H9 (cell line): ENCODE measurements at regions not wholly inside any gene's neighbourhood (a gene's known extent, or its start where the extent isn't known, plus 50 kb on each side); places are given as distances from the start of the nearest gene placed in this dataset.
"Not testable (repeated sequence)": the region's sequence is repeated elsewhere in the genome, so short reads cannot be mapped to it uniquely, and the experiment has no call there.

ENCODE experiments used
- DNase-seq: peaks from one replicate; pipeline ENCODE4 v3.0.0-alpha.2; 2017
- H2AFZ ChIP-seq: one replicate; pipeline ENCODE4 v1.6.1; 2013; ENCODE audit warnings: mild to moderate bottlenecking, low read length, control low read depth, moderate library complexity
- H2AK5ac ChIP-seq: 2 replicates; pipeline ENCODE4 v1.6.1; 2013; ENCODE audit warnings: low read length, control low read depth, mixed read lengths; ENCODE audit not compliant: insufficient read length
- H2BK120ac ChIP-seq: one replicate; pipeline ENCODE4 v1.6.1; 2013; ENCODE audit warnings: low read depth, mild to moderate bottlenecking, low read length, control low read depth, inconsistent platforms; ENCODE audit not compliant: poor library complexity, severe bottlenecking
- H2BK12ac ChIP-seq: 2 replicates; pipeline ENCODE4 v1.6.1; 2013; ENCODE audit warnings: low read length, control low read depth, mixed read lengths, low read depth; ENCODE audit not compliant: insufficient read length
- H2BK15ac ChIP-seq: 2 replicates; pipeline ENCODE4 v1.6.1; 2013; ENCODE audit warnings: low read depth, low read length, control low read depth
- H2BK20ac ChIP-seq: one replicate; pipeline ENCODE4 v1.6.1; 2013; ENCODE audit warnings: low read depth, mild to moderate bottlenecking, low read length, control low read depth, inconsistent platforms; ENCODE audit not compliant: poor library complexity, severe bottlenecking
- H2BK5ac ChIP-seq: 2 replicates; pipeline ENCODE4 v1.6.1; 2013; ENCODE audit warnings: low read length, control low read depth, mixed read lengths; ENCODE audit not compliant: insufficient read length
- H3K14ac ChIP-seq: 2 replicates; pipeline ENCODE4 v1.6.1; 2013; ENCODE audit warnings: low read length, control low read depth; ENCODE audit not compliant: insufficient read depth
- H3K18ac ChIP-seq: 2 replicates; pipeline ENCODE4 v1.6.1; 2013; ENCODE audit warnings: low read depth, mild to moderate bottlenecking, mixed read lengths, low read length, control low read depth; ENCODE audit not compliant: insufficient read length
- H3K23ac ChIP-seq: 2 replicates; pipeline ENCODE4 v1.6.1; 2013; ENCODE audit warnings: low read length, control low read depth, mixed read lengths, low read depth; ENCODE audit not compliant: insufficient read length
- H3K23me2 ChIP-seq: 2 replicates; pipeline ENCODE4 v1.6.1; 2013; ENCODE audit warnings: low read depth, mild to moderate bottlenecking, mixed read lengths, low read length, control low read depth; ENCODE audit not compliant: insufficient read length, poor library complexity, severe bottlenecking
- H3K27ac ChIP-seq: 2 replicates; pipeline ENCODE4 v1.5.1; 2013; ENCODE audit warnings: low read length, control low read depth, mixed read lengths, low read depth; ENCODE audit not compliant: insufficient read length
- H3K27me3 ChIP-seq: 2 replicates; pipeline ENCODE4 v1.6.1; 2013; ENCODE audit warnings: low read length, control low read depth, inconsistent platforms; ENCODE audit not compliant: insufficient read depth
- H3K4ac ChIP-seq: 2 replicates; pipeline ENCODE4 v1.6.1; 2013; ENCODE audit warnings: low read depth, mild to moderate bottlenecking, control low read depth, inconsistent platforms, low read length, moderate library complexity
- H3K4me1 ChIP-seq: 2 replicates; pipeline ENCODE4 v1.6.1; 2013; ENCODE audit warnings: low read length, control low read depth, inconsistent platforms; ENCODE audit not compliant: insufficient read depth
- H3K4me2 ChIP-seq: 2 replicates; pipeline ENCODE4 v1.6.1; 2013; ENCODE audit warnings: low read length, control low read depth, mixed read lengths; ENCODE audit not compliant: insufficient read length, insufficient read depth
- H3K56ac ChIP-seq: 2 replicates; pipeline ENCODE4 v1.6.1; 2013; ENCODE audit warnings: low read depth, mild to moderate bottlenecking, mixed read lengths, low read length, control low read depth; ENCODE audit not compliant: insufficient read length
- H3K79me1 ChIP-seq: 2 replicates; pipeline ENCODE4 v1.6.1; 2013; ENCODE audit warnings: low read depth, mild to moderate bottlenecking, moderate library complexity, low read length, control low read depth, inconsistent platforms; ENCODE audit not compliant: insufficient read depth, poor library complexity, severe bottlenecking
- H3K79me2 ChIP-seq: 2 replicates; pipeline ENCODE4 v1.6.1; 2013; ENCODE audit warnings: low read length, control low read depth, inconsistent platforms; ENCODE audit not compliant: insufficient read depth
- H3K9ac ChIP-seq: 2 replicates; pipeline ENCODE4 v1.6.1; 2013; ENCODE audit warnings: low read length, control low read depth, mixed read lengths; ENCODE audit not compliant: insufficient read length; ENCODE audit errors: extremely low read depth
- H3K9me3 ChIP-seq: one replicate; pipeline ENCODE4 v1.6.1; 2013; ENCODE audit warnings: low read depth, low read length, inconsistent platforms; ENCODE audit not compliant: control insufficient read depth
- H3T11ph ChIP-seq: one replicate; pipeline ENCODE4 v1.6.1; 2013; ENCODE audit warnings: mild to moderate bottlenecking, low read length, control low read depth, inconsistent platforms
- H4K20me1 ChIP-seq: one replicate; pipeline ENCODE4 v1.6.1; 2013; ENCODE audit not compliant: control insufficient read depth, insufficient read length, insufficient read depth
- H4K5ac ChIP-seq: 2 replicates; pipeline ENCODE4 v1.6.1; 2013; ENCODE audit warnings: low read depth, mild to moderate bottlenecking, mixed read lengths, low read length, control low read depth; ENCODE audit not compliant: insufficient read length
- H4K8ac ChIP-seq: replicated peaks from 2 replicates; pipeline ENCODE4 v1.6.1; 2013; ENCODE audit warnings: low read length, control low read depth, mixed read lengths, low read depth; ENCODE audit not compliant: insufficient read length
- H4K91ac ChIP-seq: 2 replicates; pipeline ENCODE4 v1.6.1; 2013; ENCODE audit warnings: low read depth, mild to moderate bottlenecking, moderate library complexity, mixed read lengths, low read length, control low read depth; ENCODE audit not compliant: insufficient read length
- H3K27ac Mint-ChIP-seq, 3 experiments: 2 replicates in 2 of 3; 3 replicates in 1 of 3; pipeline ENCODE4 v1.8.0; 2020 to 2021; ENCODE audit warnings: mixed read lengths in 3 of 3, mild to moderate bottlenecking in 1 of 3, moderate library complexity in 1 of 3
- H3K27me3 Mint-ChIP-seq: 2 replicates; pipeline ENCODE4 v1.8.0; 2021; ENCODE audit warnings: low read depth, mild to moderate bottlenecking, moderate library complexity, mixed read lengths
- H3K36me3 Mint-ChIP-seq, 3 experiments: 2 replicates in 2 of 3; 3 replicates in 1 of 3; pipeline ENCODE4 v1.8.0; 2020 to 2021; ENCODE audit warnings: low read depth in 3 of 3, mixed read lengths in 3 of 3; ENCODE audit not compliant: insufficient read depth in 1 of 3
- H3K4me1 Mint-ChIP-seq, 2 experiments: 2 replicates each; pipeline ENCODE4 v1.8.0; 2020; ENCODE audit warnings: mixed read lengths in 2 of 2
- H3K4me3 Mint-ChIP-seq, 2 experiments: 2 replicates in 1 of 2; 3 replicates in 1 of 2; pipeline ENCODE4 v1.8.0; 2020 to 2021; ENCODE audit warnings: mild to moderate bottlenecking in 2 of 2, mixed read lengths in 2 of 2, moderate library complexity in 1 of 2
- H3K9me3 Mint-ChIP-seq, 2 experiments: 2 replicates in 1 of 2; 3 replicates in 1 of 2; pipeline ENCODE4 v1.8.0; 2020; ENCODE audit warnings: mild to moderate bottlenecking in 2 of 2, mixed read lengths in 2 of 2, moderate library complexity in 1 of 2
- WGBS: extraction: QIAGEN DNeasy Blood & Tissue Kit; methylation state at CpG from one replicate; pipeline ENCODE4 v1.1.7; 2013; ENCODE audit warnings: missing lambda C conversion rate, low lambda C conversion rate, mixed read lengths; ENCODE audit not compliant: insufficient read length; ENCODE audit errors: extremely low coverage; 5-methylcytosine and 5-hydroxymethylcytosine counted together

- H3K36me3 Mint-ChIP-seq, H3K27ac ChIP-seq, H2BK5ac ChIP-seq, H3K79me1 ChIP-seq, H3K27me3 Mint-ChIP-seq, H2AK5ac ChIP-seq, H4K8ac ChIP-seq, H2AFZ ChIP-seq, H2BK20ac ChIP-seq, H3K23ac ChIP-seq, H3K4me1 ChIP-seq, H3K56ac ChIP-seq, H3K4me3 Mint-ChIP-seq, H3K27ac Mint-ChIP-seq, H3K79me2 ChIP-seq, H2BK12ac ChIP-seq, H4K5ac ChIP-seq, H3K18ac ChIP-seq, H3K9ac ChIP-seq, H3K9me3 ChIP-seq, H3K4me2 ChIP-seq, H3K14ac ChIP-seq, H2BK15ac ChIP-seq, H2BK120ac ChIP-seq, H3K4me1 Mint-ChIP-seq, H4K20me1 ChIP-seq, H3K4ac ChIP-seq, H3K23me2 ChIP-seq, H3K27me3 ChIP-seq, H4K91ac ChIP-seq, H3T11ph ChIP-seq, H3K9me3 Mint-ChIP-seq, DNase-seq: not testable (repeated sequence)
- no CpG with 5 or more reads among the region's 7 CpGs for WGBS
These were observed 111.8 kb upstream of the CRYM start for GRCh38 chr16:21389860-21390259.

GRCh38 chr16:21387757-21388156, 109.7 kb upstream of the CRYM start:
- H3K79me1 ChIP-seq, DNase-seq, H3K79me2 ChIP-seq, H3K9me3 ChIP-seq, H3K18ac ChIP-seq, H3K9me3 Mint-ChIP-seq, H3K4me2 ChIP-seq, H3K23me2 ChIP-seq, H3K27ac ChIP-seq, H4K5ac ChIP-seq, H4K91ac ChIP-seq, H3K36me3 Mint-ChIP-seq, H3K4me1 ChIP-seq, H3K9ac ChIP-seq, H3T11ph ChIP-seq, H3K4me3 Mint-ChIP-seq, H3K27me3 ChIP-seq, H3K27me3 Mint-ChIP-seq, H3K23ac ChIP-seq, H3K56ac ChIP-seq, H4K20me1 ChIP-seq, H2BK120ac ChIP-seq, H2AK5ac ChIP-seq, H2AFZ ChIP-seq, H2BK5ac ChIP-seq, H2BK12ac ChIP-seq, H3K4me1 Mint-ChIP-seq, H3K14ac ChIP-seq, H3K27ac Mint-ChIP-seq, H4K8ac ChIP-seq, H2BK15ac ChIP-seq, H3K4ac ChIP-seq, H2BK20ac ChIP-seq: not testable (repeated sequence)
- WGBS = no CpG with 5 or more reads among the region's 3 CpGs
